Right lobe of liver (tissue), 4 donors: ENCODE measurements at regions not wholly inside any gene's neighbourhood (a gene's known extent, or its start where the extent isn't known, plus 50 kb on each side); places are given as distances from the start of the nearest gene placed in this dataset.

Experiments
- POLR2A ChIP-seq: fragments of 450-650 bp; IDR thresholded peaks from one replicate; pipeline ENCODE4 v1.6.1; 2017; ENCODE audit warnings: antibody characterized with exemption, mild to moderate bottlenecking
- TF ChIP-seq, protein P1 (sequence below), 4 donors: fragments of 200-600 bp in 3 of 4; fragments of 450-650 bp in 1 of 4; IDR thresholded peaks; one replicate each; pipeline versions ENCODE4 v1.5.1 to v1.8.0; 2016 to 2022; ENCODE audit warnings: antibody characterized with exemption in 4 of 4, mild to moderate bottlenecking in 2 of 4
- donor health status: DM: no; HTN: no; CAD: no.
- donor health status: DM: no; HTN: no; CAD: no.
- donor health status: DM: no; HTN: yes; CAD: no.

DNA sequence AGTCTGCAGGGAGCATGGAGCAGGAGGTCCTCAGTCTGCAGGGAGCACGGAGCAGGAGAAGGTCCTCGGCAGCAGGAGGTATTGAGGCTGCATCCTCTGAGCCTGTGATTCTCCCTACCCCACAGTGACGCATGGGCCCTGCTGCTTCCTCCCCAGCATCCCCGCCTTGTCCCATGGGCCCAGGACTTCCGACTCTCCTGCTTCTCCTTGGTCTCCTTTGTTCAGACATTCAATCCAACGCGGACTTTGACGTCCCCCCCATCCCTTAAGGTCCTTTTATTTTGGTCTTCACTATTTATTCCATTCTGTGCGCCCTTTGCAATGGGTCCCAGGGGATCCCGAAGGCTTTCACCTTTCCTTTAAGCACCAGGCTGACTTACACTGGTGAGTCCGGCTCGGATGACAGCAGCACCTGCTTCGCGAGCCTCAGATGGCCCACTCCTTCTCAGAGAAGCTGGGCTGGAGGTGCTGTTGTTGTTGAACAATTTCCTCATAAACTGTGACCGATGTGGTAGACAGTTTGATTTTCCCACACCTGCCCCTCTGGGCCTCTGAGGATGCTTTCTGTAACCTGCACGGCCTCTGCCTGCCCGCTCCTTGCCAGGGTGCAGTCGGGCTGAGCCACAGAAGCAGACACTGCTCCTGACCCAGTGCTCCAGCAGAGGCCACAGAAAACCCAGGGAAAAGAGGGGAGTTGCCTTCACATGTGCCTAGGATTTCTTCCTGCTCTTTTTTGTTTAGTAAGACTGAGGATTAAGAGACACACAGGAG is 407.2 kb upstream of the SHH start:
- TF ChIP-seq, protein P1, sequence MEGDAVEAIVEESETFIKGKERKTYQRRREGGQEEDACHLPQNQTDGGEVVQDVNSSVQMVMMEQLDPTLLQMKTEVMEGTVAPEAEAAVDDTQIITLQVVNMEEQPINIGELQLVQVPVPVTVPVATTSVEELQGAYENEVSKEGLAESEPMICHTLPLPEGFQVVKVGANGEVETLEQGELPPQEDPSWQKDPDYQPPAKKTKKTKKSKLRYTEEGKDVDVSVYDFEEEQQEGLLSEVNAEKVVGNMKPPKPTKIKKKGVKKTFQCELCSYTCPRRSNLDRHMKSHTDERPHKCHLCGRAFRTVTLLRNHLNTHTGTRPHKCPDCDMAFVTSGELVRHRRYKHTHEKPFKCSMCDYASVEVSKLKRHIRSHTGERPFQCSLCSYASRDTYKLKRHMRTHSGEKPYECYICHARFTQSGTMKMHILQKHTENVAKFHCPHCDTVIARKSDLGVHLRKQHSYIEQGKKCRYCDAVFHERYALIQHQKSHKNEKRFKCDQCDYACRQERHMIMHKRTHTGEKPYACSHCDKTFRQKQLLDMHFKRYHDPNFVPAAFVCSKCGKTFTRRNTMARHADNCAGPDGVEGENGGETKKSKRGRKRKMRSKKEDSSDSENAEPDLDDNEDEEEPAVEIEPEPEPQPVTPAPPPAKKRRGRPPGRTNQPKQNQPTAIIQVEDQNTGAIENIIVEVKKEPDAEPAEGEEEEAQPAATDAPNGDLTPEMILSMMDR (IDR thresholded peaks at IDR 0.05) = no peak
- no peak for TF ChIP-seq POLR2A
